GM19240 (cell line): ENCODE measurements at regions not wholly inside any gene's neighbourhood (a gene's known extent, or its start where the extent isn't known, plus 50 kb on each side); places are given as distances from the start of the nearest gene placed in this dataset.
"Not testable (repeated sequence)": the region's sequence is repeated elsewhere in the genome, so short reads cannot be mapped to it uniquely, and the experiment has no call there.

ENCODE experiments used
- DNase-seq: peaks from one replicate; pipeline ENCODE4 v3.0.0; 2011; ENCODE audit warnings: low spot score; ENCODE audit not compliant: insufficient read length

DNA sequence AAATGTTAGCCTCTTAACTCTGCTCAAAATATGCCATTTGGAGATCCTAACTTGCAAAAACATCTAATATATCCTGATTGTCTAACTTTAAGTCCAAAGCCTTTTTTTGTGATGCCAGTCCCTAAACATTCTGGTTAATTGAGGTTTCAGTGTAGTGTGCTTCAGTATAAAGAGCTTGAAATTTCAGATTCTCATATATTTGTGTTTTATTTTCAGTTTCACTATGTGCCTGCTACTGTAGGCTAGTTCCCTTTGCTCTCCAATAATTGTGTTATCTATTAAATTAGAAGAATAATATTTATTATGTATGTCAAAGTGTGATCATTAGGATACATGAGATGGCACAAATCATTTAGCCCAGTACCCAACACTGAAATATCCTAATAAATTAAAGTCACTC is 1361.2 kb downstream of the XPNPEP1 start:
- no peak for DNase-seq

DNA sequence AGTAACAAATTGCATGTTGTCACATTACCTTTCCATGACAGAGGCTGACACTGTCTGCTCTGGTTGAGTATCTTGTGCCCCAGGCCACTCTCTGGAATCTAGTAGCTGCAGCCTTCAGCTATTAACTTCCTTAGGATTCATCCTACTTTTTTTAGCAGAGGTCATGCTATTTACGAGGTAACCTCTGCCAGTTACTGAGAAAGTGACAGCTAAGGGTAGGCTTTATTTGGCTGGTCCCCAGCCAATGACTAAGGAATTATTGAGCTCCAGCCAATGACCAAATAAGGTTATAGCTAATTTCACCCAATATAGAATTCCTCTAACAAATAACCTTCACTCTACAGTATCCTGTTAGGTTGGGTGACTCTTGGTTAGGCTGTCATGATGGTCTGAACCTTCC is 1361.7 kb downstream of the XPNPEP1 start:
- no peak for DNase-seq

DNA sequence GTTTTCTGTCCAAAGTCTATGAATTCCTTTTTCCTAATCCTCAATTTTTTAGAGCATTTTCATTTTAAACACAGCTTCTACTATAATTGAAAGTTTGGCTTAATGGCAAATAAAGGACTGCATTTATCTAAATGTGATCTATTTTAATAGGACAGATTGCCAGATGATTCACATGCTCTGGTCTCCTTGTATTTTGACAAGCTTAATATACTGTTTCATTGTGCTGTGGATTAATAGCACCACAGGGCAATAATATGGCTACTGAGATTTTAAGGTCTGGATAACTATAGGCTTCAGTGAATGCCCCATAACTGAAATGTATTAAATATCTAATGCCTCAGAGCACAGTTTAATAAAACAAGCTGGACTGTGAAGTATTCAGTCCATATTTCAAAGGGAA is 1362.8 kb downstream of the XPNPEP1 start:
- no peak for DNase-seq

DNA sequence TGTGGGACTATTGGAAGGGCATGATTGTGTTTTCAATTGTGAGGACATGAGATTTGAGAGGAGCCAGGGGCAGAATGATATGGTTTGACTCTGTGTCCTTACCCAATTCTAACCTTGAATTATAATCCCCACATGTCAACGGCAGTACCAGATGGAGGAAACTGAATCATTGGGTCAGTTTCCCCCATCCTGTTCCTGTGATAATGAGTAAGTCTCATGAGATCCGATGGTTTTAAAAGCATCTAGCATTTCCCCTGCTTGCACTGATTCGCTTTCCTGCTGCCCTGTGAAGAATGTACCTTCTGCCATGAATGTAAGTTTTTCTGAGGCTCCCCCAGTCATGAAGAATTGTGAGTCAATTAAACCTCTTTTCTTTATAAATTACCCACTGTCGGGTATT is 1367.1 kb downstream of the XPNPEP1 start:
- DNase-seq = no peak

DNA sequence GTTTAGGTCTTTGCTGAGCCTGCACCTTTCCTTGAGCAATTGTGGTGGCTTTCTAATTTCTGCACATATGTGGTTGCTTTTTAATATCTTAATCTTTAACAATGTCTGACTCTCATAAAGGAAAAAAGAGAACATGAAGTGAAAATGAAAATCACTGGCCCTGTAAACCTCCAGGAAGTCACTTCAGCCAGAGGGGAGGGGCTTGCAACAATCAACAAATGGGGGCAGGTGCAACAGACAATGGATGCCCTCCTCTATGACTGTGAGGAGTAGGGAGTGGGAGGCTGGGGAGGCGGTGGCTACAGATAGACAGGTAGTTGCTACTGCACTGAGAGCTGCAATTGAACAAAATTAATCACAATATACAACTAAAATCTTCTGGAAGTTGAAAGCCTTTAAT is 1377.4 kb downstream of the XPNPEP1 start:
- no peak for DNase-seq

DNA sequence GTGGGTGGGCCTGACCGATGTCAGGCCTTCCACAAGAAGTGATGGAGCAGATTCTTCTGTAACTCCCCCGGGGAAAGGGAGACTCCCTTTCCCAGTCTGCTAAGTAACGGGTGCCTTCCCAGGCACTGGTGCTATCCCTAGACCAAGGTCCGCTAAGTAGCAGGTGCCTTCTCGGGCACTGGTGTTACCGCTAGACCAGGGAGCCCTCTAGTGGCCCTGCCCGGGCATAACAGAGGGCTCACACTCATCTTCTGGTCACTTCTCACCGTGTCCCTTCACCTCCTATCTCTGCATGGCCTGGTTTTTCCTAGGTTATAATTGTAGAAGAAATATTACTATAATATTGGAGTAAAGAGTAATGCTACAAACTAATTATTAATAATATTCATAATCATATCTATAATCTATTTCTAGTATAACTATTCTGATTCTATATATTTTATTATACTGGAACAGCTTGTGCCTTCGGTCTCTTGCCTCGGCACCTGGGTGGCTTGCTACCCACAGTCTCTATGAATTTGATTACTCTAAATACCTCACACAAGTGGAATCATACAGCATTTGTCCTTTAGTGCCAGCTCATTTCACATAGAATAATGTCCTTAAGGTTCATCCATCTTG is 1378.7 kb downstream of the XPNPEP1 start:
- DNase-seq = no peak

DNA sequence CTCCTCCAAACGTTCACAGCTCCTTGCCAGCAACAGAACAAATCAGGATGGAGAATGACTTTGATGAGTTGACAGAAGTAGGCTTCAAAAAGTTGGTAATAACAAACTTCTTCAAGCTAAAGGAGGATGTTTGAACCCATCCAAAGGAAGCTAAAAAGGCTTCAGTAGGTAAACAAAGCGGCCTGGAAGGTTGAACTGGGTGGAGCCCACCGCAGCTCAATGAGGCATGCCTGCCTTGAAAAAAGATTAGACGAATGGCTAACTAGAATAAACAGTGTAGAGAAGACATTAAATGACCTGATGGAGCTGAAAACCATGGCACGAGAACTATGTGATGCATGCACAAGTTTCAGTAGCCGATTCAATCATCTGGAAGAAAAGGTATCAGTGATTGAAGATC is 1369.0 kb upstream of the SORCS1 start:
- DNase-seq = not testable (repeated sequence)

DNA sequence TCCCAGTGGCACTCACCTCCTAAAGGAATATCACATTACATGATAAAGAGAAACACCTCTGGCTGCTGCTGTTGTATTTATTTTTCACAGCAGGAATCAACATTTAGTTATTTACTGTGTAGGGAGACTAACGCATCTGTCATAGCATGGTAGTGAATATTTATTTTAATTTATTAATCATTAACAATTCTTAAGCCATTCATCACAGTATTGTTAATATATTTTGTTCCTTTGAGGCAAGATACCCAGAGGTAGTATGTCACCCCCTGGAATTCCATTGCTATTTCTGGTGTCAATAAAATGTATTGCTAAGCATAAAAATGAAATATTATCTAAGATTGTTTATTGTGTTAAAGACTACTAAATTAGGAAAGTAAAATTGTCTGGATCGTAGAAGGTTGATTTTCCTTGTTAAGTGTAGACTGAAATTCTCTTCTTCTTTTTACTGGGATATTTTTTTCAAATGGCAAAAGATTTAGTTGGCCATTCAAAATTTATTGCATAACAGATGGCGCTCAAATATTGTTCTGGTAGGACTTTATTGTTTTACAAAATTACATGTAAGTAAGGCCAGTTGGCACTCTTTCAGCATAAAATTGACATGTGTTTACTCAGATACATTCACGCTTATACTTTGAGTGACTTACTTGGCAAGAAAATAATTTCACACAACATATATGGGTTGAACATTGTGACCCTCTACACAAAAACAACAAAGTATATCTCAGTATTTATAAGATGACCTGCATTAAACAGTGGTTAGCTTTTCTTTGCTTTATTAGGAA is 1358.7 kb upstream of the SORCS1 start:
- DNase-seq = no peak

DNA sequence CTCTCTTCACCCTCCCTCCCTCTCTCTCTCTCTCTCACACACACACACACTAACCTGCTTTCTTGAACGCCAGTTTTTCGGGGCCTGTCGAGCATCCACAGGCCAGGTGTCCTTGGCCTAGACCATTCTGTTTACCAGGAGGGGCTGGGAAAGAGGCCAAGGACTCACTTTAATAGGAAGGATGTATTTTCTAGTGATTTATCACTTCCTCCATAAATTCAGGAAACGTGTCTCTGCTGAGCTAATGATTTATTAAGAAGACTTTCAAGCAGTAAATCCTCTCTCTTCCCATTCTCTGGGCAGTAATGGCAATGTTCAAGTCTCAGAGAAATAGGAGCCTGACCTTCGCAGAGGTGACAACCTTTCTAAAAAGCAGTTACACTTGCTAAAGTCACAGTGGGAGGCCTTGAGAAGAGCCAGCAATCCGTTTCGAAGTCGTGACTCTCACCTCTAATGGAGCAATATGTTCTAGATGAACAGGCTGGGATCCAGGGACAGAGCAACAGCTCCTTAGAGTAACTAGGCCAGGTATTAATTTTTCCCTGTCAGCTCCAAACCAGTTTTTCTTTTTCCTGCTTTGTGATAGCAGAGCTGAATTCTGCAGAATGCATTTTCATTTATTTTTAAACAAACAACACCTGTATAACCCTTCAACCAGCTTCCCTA is 1357.5 kb upstream of the SORCS1 start:
- DNase-seq = no peak

DNA sequence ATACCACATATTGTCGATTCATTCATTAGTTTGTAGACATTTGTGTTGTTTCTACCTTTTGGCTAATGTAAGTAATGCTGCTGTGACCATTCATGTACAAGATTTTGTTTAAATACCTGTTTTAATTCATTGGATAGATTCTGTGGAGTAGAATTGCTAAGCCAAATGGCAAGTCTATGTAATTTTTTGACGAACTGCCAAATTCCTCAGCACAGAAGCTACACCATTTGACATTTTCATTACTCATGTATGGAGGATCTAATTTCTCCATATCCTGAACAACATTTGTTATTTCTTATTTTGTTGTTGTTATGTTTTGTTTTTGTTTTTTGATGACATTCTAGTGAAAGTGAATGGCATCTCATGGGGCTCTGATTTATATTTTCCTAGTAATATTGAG is 1351.3 kb upstream of the SORCS1 start:
- DNase-seq = no peak

DNA sequence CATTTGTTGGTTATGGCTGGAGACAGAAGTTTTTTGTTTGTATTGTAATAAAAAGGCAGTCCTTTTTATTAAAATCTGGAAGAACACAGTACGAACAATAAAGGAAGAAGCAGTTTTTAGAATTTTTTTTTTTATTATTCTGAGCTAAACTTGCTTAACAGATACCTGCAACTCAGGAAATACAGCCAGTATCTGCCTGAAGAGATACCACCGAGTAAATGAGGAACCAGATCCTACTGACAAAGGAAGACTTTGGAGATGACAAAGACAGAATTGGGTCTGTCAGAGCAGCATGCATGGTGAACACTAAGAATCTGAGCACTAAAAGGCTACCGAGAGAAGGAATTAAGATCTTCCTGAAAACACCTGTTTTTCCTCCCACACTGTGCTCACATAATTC is 1335.9 kb upstream of the SORCS1 start:
- no peak for DNase-seq

DNA sequence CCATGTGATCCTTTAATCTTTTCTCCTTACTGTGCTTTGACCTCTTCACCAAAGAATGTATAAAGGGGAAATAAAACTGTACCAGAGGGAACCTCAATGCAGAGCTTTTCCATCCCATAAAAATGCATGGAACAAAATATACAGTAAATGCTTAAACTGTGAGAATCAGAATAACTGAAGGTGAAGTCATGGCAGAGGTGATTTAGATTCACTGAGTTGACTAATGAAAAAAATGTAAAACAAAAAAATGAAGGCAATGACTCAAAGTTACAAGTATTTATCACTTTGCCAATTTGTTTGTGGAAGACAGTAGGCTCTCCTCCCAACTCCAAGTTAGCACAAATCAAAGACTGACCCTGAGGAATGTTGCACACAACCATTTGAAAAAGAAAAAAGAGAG is 1331.6 kb upstream of the SORCS1 start:
- DNase-seq = no peak

DNA sequence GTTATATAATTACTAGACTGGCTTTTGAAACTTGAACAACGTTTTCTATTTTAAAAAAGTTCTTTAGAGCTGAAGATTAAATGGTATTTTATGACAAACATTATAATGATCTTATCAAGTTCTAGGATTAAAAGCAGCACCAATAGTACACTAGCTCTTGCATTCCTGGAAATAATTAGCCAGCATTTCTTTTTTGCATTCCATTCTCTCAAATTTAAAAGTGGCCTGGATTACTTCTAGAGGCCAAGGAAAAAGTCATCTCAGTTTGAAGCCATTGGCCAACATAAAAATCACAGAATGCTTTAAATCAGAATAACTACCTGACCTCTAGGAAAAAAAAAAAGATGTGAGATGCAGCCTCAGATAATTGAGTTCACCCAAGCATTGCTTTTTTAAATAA is 1326.4 kb upstream of the SORCS1 start:
- no peak for DNase-seq

DNA sequence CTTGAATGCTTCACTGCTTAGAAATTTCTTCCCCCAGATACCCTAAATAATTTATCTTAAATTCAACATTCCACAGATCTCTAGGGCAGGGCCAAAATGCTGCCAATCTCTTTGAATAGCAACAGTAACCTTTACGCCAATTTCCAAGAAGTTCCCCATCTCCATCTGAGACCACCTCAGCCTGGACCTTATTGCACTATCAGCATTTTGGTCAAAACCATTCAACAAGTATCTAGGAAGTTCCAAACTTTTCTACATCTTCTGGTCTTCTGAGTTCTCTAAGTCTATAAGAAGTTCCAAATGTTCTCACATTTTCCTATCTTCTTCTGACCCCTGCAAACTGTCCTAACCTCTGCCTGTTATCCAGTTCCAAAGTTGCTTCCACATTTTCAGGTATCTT is 1306.9 kb upstream of the SORCS1 start:
- DNase-seq = no peak

DNA sequence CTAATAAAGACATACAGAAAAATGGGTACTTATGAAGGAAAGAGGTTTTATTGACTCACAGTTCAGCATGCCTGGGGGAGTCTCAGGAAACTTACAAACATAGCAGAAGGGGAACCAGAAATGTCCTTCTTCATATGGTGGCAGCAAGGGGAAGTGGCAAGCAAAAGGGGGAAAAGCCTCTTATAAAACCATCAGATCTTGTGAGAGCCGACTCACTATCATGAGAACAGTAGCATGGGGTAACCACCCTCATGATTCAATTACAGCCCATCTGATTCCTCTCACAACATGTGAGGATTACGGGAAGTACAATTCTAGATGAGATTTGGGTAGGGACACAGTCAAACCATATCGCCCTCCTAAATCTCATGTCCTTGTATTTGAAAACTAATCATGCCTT is 1305.4 kb upstream of the SORCS1 start:
- no peak for DNase-seq

DNA sequence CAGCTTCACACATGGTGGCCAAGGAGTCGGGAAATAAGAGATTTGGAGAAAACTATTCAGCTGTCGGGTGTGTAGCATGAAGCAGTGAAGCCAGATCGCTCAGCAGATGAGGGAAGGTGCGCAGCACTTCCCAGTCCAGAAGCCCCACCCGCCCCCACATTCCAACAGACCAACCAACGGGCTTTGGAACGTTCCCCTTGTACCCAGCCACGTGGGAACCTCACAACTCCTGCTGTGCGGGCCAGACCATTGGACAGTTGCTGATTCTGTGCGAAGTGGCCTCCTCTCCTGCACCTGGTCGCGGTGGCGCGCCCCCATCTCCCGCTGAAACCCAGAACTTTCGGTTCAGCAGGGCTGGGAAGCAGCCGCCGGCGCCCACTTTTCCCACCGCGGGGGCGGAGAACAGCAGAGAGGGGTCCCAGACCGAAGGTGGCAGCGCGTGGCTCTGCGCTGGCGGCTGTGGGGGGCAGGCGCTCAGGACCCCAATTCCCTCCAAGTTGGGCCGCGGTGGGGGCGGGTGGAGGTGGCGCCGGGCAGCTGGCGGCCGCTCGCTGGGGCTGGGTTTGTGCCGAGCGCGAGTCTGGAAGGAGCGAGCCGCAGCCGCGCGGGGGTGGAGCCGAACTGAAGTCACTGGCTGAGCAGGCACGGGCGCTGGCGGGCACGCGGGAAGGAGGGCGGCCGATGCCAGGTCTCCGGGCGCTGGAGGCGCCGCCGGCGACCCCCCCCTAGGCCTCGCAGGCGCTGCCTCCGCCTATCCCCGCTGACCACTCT is 1301.5 kb upstream of the SORCS1 start:
- no peak for DNase-seq

DNA sequence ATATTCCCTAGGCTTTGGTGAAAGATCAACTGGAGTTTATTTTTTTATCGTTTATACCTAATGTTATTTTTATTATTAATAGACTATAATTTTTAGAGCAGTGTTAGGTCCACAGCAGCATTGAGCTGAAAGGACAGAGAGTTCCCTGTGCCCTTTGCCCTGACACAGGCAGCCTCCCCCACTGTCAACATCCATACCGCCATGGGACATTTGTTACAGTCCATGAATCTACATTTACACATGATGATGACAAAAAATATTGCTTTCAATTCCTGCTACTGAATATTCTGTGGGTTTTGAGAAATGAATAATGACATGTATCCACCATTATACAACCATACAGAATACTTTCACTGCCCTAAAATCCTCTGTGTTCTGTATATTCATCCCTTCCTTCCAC is 1297.5 kb upstream of the SORCS1 start:
- no peak for DNase-seq

DNA sequence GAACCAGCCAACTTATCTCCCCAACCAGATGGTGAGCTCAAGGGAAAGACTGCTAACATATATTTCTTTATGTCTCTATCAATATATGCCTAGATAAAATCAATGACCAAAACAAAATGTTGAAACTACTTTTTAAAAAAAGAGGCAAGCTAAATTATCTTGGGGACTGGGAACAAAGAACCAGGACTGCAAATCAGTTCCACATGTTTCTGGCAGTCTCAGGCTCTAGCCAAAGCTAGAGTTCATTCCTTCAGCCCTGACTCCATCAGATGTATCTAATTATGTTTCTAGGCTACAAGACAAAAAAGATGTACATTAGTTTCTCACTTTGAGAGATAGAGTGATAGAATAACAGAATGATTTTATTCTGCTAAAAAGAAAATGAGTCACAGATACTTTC is 1290.3 kb upstream of the SORCS1 start:
- DNase-seq = no peak

DNA sequence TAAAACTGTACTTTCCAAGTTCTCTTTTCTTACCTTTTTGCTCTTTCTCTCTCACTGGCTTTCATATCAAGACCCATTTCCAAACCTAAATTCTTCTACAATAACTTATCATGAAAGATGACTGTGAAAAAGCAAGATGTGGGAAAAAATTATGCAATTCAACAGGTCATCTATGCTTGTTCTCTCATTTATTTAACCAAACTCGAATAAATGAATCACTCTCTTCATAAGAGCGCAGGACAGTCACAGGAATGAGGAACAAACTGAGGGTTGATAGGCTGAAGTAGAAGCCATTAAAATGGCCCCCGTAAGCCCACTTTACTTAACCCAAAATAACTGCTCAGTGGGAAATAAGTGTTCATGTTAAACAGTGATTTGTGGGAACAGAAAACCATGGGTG is 1289.7 kb upstream of the SORCS1 start:
- no peak for DNase-seq

DNA sequence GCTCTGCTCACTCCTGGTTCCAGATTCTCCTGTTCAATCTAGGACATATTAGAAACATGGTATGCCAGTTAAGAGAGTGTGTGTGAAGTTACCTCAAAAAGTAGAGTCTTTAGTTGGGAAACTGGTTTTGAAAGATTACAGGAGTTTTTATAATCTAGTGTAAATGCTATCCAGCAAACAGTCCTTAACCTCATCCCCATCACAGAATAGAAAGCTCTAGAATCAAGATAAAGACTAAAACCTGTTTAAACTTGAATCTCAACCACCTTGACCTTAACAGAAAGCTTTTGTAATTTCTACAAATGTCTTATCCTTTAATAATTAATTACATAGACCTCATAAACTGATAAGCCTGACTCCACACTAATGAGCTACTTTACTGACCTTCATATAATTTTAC is 1288.7 kb upstream of the SORCS1 start:
- no peak for DNase-seq

DNA sequence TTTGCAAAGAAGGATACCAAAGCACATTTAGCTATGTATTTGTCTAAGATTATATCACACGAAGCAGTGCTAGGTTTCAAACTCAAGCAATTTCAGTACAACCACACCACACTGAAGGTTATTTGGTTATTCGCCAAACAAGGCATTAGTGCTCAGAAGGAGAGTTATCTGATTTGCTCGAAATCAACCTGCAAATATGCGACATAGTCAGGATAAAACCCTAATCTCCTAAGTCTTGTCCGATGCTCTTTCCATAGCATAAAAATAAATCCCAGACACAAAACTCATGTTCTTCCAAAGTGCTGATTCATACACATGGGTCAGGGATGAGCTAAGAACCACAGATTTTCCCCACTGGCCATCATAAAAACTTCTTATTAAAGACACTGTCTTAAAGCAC is 1288.0 kb upstream of the SORCS1 start:
- no peak for DNase-seq

DNA sequence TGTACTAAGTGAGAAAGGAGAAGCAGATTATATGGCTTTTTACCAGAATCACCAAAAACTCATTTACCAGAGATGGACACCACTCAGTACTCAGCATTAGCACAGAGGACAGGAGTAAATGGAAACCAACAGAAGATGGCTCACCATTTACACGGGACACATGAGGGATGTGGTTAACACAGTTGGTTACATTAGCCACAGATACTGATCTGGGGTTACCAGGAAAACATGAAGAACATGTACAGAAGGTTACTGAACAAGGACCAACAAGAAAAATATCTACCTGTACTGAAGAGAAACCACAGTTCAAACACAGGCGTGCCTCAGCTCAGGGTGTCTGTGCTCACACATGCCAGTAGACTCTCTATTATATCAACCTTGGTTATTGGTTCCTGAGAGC is 1285.8 kb upstream of the SORCS1 start:
- no peak for DNase-seq
